Hematopoietic multipotent progenitor cell treated with erythropoietin and hydrocortisone succinate and interleukin-3 and kit ligand, for 8 days (in vitro differentiated cells): ENCODE measurements at regions not wholly inside any gene's neighbourhood (a gene's known extent, or its start where the extent isn't known, plus 50 kb on each side); places are given as distances from the start of the nearest gene placed in this dataset.

ENCODE experiments used
- DNase-seq: peaks from one replicate; pipeline ENCODE4 v3.0.0-alpha.2; 2015

DNA sequence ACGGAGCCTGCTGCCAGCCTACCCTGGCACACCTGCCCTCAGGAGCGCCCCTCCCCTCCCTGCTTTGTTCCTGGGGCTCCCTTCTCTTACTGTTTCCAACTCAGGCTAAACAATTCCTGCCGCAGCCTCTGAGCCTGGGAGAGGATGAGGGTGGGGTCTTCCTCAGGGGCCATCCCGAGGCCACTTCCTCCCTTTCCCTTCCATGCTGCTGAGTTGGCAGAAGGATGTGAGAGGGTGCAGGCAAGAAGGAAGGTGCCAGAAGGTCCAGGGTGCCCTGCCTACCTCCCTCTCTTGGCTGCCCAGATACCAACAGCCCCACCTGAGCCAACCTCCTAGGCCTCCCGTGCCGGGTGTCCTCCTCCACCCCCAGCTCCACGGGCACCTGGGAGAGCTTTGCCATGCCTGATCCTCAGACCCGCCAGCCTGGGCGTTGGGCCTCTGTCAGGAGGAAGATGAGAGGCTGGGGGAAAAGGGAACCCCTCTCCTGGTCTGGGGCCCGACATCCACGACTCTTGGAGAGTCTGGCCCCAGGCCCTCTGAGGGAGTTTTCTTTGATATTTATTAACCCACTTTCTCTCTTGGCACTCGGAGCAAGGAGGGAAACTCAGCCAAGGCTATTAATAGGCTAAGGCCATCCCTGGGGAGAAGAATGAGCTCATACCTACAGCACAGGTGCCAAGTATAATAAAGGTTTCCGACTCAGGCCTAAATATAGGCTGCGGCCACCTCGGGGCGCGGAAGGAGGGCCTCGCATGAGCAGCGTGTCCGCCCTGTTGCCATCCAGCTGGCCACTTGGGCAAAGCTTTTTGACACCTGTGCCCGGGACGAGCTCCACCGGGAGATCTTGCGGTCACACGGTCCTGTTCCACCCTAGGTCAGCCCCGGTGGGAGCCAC lies 232.0 kb downstream of the ENGASE start:
- no peak for DNase-seq

GRCh38 chr17:79305768-79306423 lies 231.3 kb downstream of the ENGASE start:
- peak; percentile 1 for DNase-seq

DNA sequence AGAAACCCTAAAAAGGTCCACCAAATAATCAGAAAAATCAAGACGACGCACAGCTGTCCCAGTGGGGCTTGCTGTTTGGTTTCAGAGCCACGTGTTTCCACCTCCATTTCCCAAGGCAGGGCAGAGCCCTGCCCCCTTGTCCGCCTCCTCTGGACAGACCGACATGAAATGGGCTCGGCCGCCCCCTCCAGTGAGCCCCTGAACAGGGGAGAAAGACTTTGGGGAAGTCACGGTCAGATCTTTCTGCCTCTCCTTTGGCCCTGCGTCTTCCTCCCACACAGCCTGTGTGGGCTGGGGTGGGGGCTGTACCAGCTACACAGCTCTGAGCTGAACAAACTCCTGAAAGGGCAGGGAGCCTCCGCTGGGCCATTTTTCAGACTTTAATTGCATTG lies 230.7 kb downstream of the ENGASE start:
- DNase-seq: no peak

GRCh38 chr17:79304884-79305283 lies 230.3 kb downstream of the ENGASE start:
- DNase-seq: no peak

- DNase-seq: no peak
Observed at GRCh38 chr17:79303641-79304205, 229.1 kb downstream of the ENGASE start.

DNA sequence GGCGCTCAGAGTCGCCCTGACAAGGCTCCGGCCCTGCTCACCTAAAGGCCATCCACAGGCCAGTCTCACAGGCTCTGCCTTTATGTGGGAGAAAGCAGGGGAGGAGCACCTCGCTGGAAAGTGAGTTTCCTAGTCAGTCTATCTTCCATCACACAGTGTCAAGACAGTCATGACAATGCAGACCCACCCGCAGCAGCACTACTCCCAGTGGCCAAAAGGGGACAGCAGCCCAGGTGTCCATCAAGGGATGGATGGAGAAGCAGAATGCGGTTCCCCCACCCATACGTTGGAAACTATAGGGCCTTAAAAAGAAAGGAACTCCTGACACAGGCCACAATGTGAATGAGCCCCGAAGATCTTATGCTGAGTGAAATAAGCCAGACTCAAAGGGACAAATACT lies 226.8 kb downstream of the ENGASE start:
- DNase-seq: no peak

- DNase-seq: no peak
Observed at GRCh38 chr17:79299349-79299748, 224.7 kb downstream of the ENGASE start.

- no peak for DNase-seq
Observed at GRCh38 chr17:79298799-79299198, 224.2 kb downstream of the ENGASE start.

DNA sequence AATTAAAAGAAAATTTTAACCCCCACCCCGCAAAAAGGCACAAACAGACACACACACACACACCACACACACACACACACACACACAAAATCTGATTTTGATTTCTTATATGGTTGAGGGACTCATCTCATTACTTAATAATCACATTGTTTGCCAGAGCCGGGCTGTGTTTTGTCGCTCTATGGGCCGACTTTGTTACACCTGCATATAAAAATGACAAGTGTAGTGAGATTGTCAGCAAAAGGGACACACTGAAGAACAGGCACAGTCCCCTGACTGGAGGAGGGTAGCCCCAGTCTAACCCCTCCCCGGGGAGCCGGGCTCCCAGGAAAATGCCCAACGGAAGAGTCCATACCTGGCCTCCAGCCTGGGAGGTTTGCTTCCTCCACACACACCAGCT lies 221.6 kb downstream of the ENGASE start:
- no peak for DNase-seq

- DNase-seq: no peak
Observed at GRCh38 chr17:79295307-79295706, 220.7 kb downstream of the ENGASE start.

DNA sequence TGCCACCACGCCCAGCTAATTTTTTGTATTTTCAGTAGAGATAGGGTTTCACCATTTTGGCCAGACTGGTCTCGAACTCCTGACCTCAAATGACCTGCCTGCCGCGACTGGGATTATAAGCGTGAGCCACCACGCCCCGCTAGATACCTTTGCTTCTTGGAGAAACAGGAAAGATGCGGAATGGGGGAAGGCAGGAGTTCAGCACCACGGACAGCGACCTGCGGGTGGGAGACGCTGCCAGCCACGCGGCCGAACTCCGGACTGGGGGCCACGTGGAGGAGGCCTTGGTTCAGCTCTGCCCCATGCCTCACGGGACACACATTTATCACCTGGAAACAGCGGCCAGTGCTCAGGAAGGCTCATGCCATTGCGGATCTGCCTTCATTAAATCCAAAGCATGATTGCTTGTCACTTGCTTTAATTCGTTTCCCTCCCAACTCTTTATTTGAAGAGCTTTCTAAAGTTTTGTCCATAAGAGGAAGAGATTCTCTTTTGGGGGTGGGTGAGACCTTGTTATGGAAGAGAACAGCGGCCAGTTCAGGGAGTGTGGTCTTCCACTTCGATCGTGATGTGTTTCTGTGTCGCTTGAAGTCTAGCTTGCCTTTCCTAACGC lies 219.9 kb downstream of the ENGASE start:
- peak; percentile 33 for DNase-seq

- no peak for DNase-seq
Observed at GRCh38 chr17:79292501-79292900, 217.9 kb downstream of the ENGASE start.

GRCh38 chr17:79291391-79291790 lies 216.8 kb downstream of the ENGASE start:
- DNase-seq: no peak

- no peak for DNase-seq
Observed at GRCh38 chr17:79290726-79291125, 216.1 kb downstream of the ENGASE start.

DNA sequence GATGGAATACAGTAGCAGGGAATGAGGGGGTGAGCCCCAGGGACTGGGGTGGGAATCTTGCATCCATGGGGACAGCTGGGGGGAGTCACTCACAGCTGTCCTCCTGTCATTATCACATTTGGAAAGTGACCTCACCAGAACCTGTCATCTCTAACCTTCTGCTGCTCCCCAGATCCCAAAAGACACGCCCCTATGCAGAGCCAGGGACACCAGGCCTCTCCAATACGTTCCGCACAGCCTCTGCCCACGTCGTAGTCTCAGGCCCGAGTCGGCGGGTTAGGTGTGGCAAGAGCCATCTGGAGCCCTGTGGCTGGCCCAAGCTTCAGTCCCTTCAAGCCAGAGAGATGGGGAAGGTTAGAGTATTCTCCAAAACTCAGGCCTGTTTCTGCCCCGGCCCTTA lies 214.3 kb downstream of the ENGASE start:
- DNase-seq: no peak

- no peak for DNase-seq
Observed at GRCh38 chr17:79286440-79286839, 211.8 kb downstream of the ENGASE start.

GRCh38 chr17:79285973-79286372 lies 211.3 kb downstream of the ENGASE start:
- no peak for DNase-seq

- DNase-seq: no peak
Observed at GRCh38 chr17:79282294-79282693, 207.7 kb downstream of the ENGASE start.

- DNase-seq: no peak
Observed at GRCh38 chr17:79281803-79282202, 207.2 kb downstream of the ENGASE start.

- no peak for DNase-seq
Observed at GRCh38 chr17:79280866-79281572, 206.4 kb downstream of the ENGASE start.

- DNase-seq: no peak
Observed at GRCh38 chr17:79280010-79280409, 205.4 kb downstream of the ENGASE start.

DNA sequence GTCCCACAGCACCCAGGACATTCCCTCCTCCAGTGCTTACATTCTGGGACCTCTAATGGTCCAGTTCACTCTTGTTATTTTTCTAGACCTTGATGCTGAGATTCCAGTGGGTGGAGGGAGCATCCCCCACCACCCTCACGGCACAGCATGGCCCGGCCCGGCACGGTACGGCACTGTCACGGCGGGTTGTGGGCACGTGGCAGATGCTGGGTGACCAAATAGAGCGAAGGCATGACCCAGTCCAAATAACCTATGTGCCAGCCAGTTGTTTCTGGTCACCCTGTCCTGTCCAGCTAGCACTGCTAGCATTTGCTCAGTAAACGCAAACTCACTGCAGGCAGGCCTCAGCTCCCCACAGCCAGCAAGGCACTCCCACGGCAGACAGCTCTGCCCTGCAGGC lies 204.7 kb downstream of the ENGASE start:
- no peak for DNase-seq

DNA sequence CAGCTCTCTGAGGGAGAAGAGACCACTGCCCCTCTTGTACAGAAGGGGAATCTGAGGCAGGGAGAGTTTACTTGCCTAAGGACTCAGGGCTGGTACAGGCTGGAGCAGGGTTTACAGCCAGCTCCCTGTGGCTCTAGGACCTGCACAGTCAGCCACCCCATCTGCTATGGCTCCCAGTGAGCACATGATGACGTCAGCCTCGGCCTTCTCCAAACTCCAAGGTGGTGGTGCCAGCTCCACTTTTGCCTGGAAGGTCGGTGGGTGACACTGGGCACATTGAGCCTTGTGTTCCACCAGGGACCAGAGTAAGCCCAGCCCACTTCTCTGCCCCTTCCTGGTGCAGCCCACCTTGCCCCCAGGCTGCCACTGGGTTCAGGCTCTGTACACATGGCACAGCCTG lies 202.2 kb downstream of the ENGASE start:
- no peak for DNase-seq
